LNCaP clone FGC (cell line): ENCODE measurements at regions not wholly inside any gene's neighbourhood (a gene's known extent, or its start where the extent isn't known, plus 50 kb on each side); places are given as distances from the start of the nearest gene placed in this dataset.

Source experiments
- DNase-seq: peaks from one replicate; pipeline ENCODE4 v3.0.0-alpha.2; 2011; ENCODE audit warnings: low read depth
- H3K4me3 ChIP-seq: 2 replicates; pipeline ENCODE4 v1.5.1; 2011; ENCODE audit warnings: mild to moderate bottlenecking, low read depth, low read length, control low read depth
- TF ChIP-seq, protein P1 (sequence below): IDR thresholded peaks from 2 replicates; pipeline ENCODE4 v1.5.1; 2012; ENCODE audit warnings: mild to moderate bottlenecking; ENCODE audit not compliant: control insufficient read depth, insufficient read depth; ENCODE audit errors: extremely low read depth

DNA sequence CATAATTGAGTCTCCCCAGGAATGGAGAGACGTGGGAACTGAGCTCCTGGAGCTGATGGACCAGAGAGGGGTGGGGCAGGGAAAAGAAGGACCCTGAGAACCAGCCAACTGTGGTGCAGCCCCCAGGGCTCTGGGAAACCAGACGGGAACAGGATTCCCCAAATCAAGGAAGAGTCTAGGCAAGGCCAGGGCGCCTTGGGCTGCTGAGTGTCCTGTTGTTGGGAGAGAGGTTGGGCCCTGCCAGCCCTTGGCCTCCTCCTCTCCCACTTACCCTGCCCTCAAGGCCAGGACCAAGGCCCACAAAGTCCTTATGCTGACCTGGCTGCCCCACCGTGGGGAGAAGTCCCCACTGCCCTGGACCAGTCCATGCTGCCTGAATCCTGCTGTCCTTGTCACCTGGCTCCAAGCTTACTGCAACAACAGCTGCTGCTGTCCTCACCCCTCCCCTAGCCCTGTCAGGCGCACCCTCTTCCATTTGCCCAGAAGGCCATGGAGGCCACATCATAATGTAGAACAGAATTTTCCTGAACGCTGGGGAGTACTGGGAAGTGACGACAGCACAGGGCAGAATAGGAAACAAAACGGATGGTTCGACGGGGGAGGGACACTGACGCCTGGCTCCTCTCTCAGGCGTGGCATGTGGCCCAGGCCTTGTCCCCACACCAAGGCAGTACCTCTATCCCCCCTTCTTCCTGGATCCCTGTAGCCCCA lies 132.9 kb upstream of the ZMIZ1 start:
- no peak for DNase-seq
- TF ChIP-seq, protein P1, sequence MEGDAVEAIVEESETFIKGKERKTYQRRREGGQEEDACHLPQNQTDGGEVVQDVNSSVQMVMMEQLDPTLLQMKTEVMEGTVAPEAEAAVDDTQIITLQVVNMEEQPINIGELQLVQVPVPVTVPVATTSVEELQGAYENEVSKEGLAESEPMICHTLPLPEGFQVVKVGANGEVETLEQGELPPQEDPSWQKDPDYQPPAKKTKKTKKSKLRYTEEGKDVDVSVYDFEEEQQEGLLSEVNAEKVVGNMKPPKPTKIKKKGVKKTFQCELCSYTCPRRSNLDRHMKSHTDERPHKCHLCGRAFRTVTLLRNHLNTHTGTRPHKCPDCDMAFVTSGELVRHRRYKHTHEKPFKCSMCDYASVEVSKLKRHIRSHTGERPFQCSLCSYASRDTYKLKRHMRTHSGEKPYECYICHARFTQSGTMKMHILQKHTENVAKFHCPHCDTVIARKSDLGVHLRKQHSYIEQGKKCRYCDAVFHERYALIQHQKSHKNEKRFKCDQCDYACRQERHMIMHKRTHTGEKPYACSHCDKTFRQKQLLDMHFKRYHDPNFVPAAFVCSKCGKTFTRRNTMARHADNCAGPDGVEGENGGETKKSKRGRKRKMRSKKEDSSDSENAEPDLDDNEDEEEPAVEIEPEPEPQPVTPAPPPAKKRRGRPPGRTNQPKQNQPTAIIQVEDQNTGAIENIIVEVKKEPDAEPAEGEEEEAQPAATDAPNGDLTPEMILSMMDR: no peak
- H3K4me3 ChIP-seq: no peak overlapping the region

DNA sequence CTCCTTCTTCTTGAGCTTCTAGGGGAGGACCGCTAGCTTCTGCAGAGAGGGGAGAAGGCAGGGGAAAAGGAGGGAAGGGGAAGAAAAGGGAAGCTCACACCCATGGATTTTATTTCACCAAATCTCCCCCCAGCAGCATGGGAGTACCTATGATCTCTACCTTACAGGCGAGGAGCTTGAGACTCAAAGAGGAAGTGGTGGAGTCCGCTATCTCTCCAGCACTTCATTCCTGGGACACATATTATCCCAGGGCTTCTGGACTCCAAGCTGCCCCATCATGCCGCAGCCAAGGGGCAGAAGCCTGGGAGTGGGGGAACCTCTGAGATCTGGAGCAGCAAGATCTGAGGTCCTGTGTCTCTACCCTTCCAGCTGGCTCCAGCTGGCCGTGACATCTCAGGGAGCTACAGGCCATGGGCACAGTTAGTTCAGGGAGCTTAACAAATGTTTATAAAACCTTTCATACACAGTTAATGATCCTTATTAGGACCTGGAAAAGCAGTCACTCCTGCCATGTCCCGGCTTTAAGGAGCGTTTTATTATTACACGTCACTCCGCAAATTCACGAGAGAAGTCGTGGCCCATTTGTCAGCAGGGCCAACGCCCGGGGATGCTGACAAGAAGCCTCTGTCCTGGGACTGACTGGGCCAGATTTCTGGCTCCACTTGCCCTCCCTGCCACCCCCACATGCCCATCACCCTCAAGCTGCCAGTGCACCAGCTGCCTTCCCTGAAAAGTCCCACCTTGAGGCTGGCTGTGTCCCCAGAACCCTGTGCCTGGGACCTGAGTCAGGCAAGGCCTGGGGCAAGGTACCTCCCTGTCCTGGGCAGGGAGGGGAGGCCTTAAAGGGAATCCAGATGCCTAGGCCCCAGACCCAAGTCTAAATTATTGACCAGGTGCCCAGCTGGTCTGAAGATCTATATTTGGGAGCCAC lies 132.1 kb upstream of the ZMIZ1 start:
- no peak overlapping the region for H3K4me3 ChIP-seq
- DNase-seq: no peak
- TF ChIP-seq, protein P1: no peak

DNA sequence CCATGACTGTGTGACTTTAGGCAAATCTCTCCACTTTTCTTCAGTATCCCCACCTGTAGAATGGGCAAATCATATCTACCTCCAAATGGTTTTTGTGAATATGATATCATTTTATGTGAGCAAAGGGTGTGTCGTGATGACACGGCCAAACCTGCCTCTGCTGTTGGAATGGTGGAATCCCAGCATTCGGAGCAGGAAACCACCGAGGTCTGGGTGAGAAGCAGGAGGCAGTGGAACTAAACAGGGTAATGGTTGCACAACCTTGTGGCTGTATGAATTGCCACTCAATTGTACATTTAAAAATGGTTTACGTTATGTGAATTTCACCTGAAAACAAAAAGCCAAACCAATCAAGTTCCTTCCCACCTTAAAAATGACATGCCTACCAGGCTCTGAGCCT lies 131.4 kb upstream of the ZMIZ1 start:
- no peak overlapping the region for H3K4me3 ChIP-seq
- DNase-seq: no peak
- TF ChIP-seq, protein P1: no peak

DNA sequence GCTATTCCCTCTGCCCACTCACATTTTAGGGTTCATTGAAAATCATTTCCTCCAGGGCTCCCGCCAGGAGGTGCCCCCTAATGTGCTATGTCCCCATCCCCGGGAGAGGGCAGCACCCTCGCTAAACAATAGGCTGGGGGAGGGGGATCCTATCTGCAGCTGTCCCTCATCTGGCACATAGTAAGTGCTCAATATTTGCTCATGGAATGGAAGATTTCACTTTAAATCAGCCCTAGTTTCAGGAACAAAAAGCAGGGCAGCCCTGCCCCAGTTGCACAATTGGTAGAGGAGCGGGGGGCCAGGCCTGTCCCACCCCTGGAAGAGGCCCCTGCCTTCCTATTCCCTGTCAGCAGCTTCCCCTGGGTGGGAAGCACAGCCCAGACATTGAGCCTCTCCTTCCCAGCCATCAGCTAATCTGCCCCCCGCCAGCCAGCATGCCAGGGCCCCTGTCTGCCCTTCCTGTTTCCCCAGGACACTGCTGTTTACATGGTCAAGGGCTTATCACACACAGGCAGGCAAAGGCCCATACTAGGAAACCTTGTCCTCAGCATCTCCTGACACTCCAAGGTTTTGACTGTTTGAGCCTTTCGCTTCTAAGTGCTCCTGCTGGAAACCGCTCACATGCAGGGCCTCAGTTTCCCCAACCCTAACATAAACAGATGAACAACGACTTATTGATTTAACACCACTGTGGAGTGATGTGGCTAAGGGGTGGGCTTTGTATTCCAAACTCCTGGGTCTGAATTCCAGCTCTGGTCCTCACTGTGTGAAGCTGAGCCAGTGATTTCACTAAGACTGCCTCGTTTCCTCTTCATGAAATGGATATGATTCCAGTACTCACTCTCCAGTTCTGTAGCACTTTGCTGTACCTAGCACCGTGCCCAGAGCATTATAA lies 130.7 kb upstream of the ZMIZ1 start:
- TF ChIP-seq, protein P1: no peak
- no peak for DNase-seq
- H3K4me3 ChIP-seq: no peak overlapping the region

DNA sequence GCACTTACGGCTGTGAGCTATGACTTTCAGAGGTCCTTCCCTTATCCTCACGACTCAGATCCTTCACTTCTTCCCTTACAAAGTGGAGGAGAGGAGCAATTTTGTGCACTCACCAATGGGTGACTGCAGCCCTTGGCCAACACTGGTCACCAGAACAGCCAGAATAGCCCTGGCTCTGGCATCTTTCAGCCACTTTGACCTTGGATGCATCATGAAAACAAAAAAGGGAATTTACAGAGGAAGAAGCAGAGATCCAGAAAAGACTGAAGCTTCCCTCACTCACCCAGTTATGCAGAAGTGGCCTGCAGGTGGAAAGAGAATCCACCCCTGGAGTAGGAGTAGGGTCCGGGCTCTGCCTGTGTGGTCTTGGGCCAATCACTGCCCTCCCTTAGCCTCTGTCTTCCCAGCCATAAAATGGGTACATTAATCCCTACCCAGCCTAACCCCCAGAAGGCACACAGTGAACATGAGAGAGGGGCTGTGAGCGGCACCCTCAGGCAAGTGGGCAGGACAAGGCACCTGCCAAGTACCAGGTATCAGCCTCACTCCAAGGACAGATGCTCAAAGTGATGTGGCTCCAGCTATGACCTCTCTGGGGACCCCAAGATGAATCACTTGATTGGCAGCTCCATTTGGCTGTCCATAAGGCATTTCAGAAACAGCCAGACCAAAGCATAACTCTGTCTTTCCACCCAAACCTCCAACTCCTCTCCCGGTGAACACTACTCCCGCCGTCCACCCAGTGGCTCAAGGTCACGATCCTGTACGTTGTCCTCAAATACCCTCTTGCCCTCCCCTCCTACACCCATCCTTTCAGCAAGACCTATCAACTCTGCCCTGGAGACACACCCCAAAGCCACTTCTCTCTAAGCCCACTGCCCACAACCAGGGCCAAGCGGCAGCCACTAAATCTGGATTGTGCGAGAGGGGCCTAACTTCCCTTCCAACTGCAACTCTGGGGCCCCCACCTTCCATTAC lies 129.8 kb upstream of the ZMIZ1 start:
- TF ChIP-seq, protein P1: no peak
- DNase-seq: no peak
- H3K4me3 ChIP-seq: no peak overlapping the region
